Psoas muscle (tissue), 7 donors: ENCODE measurements at regions not wholly inside any gene's neighbourhood (a gene's known extent, or its start where the extent isn't known, plus 50 kb on each side); places are given as distances from the start of the nearest gene placed in this dataset.

Source experiments
- ATAC-seq, 4 donors: fragments of 200-7000 bp; cut with Tn5 transposase; one replicate each; pipeline ENCODE4 v1.9.1; 2020; ENCODE audit warnings: moderate library complexity in 3 of 4, mild to moderate bottlenecking in 2 of 4
- DNase-seq, 2 donors: peaks; one replicate each; pipeline ENCODE4 v3.0.0-alpha.2; 2020
- H3K27ac ChIP-seq: fragments of 200-600 bp; one replicate; pipeline ENCODE4 v1.8.0; 2022
- H3K27me3 ChIP-seq, 3 donors: fragments of 200-600 bp in 1 of 3; one replicate each; pipeline versions ENCODE4 v1.6.1 to v1.8.0; 2013 to 2022; ENCODE audit warnings: low read length in 2 of 3, mild to moderate bottlenecking in 2 of 3, moderate library complexity in 1 of 3; ENCODE audit not compliant: insufficient read depth in 3 of 3
- H3K36me3 ChIP-seq, 2 donors: fragments of 200-600 bp in 1 of 2; one replicate each; pipeline versions ENCODE4 v1.6.1 to v1.8.0; 2013 to 2022; ENCODE audit warnings: low read depth in 1 of 2, mild to moderate bottlenecking in 1 of 2, moderate library complexity in 1 of 2; ENCODE audit not compliant: insufficient read depth in 1 of 2
- H3K4me1 ChIP-seq: fragments of 200-600 bp; one replicate; pipeline ENCODE4 v1.8.0; 2022
- H3K4me3 ChIP-seq: fragments of 200-600 bp; one replicate; pipeline ENCODE4 v1.8.0; 2022; ENCODE audit warnings: mild to moderate bottlenecking
- H3K9me3 ChIP-seq: fragments of 200-600 bp; one replicate; pipeline ENCODE4 v1.8.0; 2022
- WGBS, 3 donors: extraction: QIAGEN DNeasy Blood & Tissue Kit; methylation state at CpG; one replicate each; pipeline versions ENCODE4 v1.1.6 to v1.1.7; 2013; 5-methylcytosine and 5-hydroxymethylcytosine counted together
- intact Hi-C, 2 donors: fragments of 100-400 bp; cut with DNase I; formaldehyde crosslinking; loops; one replicate each; pipeline versions ENCODE4 v1.11.0 to v1.14.2; 2022
- TF ChIP-seq, protein P1 (sequence below): fragments of 200-600 bp; IDR thresholded peaks from one replicate; pipeline ENCODE4 v1.8.0; 2022; ENCODE audit warnings: antibody characterized with exemption
- donor health status: healthy with polysubstance abuse.
- donor health status: DM: no; HTN: no; CAD: no; lungs with moderate emphysema.
- donor health status: Bipolar disorder and iron deficiency.
- donor health status: healthy.
- donor health status: DM: yes; HTN: yes; CAD: no.
- donor health status: DM: no; HTN: no; CAD: no.
- donor health status: DM: yes; HTN: yes; CAD: no.

DNA sequence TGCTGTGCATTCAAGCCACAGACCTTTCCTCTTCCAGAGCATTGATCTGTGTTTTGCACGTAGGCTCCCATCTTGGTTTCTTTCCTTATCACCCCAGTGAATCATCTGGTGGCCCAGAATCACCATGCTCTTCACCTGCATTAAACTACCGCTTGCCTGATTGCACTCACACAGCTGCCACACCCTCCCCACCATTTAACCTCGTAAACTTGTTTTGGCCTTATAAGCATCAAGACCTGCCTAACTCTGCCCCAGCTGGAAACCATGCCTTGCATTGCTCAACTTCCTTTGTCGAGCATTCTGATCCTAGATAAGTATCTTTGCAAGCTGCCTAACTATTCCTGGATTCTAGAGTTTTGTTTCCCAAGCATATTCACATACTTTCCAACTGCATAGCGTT, 369.6 kb upstream of the SEMA6A start:
- intact Hi-C loops: loop anchor here in 1 of 2 donors (10.0 kb wide), 1 partner anchor 809 kb away; no protein-coding TSS in a partner anchor
- H3K4me3 ChIP-seq: no peak overlapping the region
- peaks cover 0 to 2% (median 0%) of the 10 kb centered on the region in 3 donors for H3K27me3 ChIP-seq
- WGBS, 3 donors: 70 to 76% (median 74%) methylated on average over 5 of the region's 5 CpGs
- TF ChIP-seq, protein P1, sequence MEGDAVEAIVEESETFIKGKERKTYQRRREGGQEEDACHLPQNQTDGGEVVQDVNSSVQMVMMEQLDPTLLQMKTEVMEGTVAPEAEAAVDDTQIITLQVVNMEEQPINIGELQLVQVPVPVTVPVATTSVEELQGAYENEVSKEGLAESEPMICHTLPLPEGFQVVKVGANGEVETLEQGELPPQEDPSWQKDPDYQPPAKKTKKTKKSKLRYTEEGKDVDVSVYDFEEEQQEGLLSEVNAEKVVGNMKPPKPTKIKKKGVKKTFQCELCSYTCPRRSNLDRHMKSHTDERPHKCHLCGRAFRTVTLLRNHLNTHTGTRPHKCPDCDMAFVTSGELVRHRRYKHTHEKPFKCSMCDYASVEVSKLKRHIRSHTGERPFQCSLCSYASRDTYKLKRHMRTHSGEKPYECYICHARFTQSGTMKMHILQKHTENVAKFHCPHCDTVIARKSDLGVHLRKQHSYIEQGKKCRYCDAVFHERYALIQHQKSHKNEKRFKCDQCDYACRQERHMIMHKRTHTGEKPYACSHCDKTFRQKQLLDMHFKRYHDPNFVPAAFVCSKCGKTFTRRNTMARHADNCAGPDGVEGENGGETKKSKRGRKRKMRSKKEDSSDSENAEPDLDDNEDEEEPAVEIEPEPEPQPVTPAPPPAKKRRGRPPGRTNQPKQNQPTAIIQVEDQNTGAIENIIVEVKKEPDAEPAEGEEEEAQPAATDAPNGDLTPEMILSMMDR: no peak
- no peak overlapping the region for H3K27ac ChIP-seq
- DNase-seq (no peak), ATAC-seq (no peak)
- H3K4me1 ChIP-seq: no peaks in the 10 kb centered on the region
- no peaks in the 10 kb centered on the region for H3K9me3 ChIP-seq
- no peaks in the 10 kb centered on the region for H3K36me3 ChIP-seq

DNA sequence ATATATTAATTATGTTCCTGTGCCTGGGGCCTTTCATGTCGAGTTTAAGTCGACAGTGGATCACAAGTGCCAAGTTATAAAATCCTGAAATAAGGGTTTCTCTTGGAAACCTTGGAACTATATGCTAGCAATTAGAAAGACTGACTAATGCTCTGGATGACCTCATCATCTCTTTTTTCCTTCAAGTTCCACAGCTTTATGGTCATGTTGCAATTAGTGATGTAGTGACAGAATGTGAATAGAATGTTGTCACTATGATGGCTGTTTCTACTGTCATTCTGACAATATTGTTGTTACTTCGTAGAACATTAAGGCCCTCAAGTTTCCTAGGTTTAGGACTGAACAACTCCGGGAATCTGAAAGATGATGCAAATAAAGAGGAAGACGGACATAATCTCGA, 368.0 kb upstream of the SEMA6A start:
- H3K4me3 ChIP-seq: no peak overlapping the region
- H3K36me3 ChIP-seq: no peaks in the 10 kb centered on the region
- no peaks in the 10 kb centered on the region for H3K4me1 ChIP-seq
- TF ChIP-seq, protein P1: no peak
- 51 to 63% (median 58%) methylated on average over 6 of the region's 6 CpGs for WGBS, 3 donors
- ATAC-seq (no peak), DNase-seq (no peak)
- peaks cover 0 to 2% (median 0%) of the 10 kb centered on the region in 3 donors for H3K27me3 ChIP-seq
- no peak overlapping the region for H3K27ac ChIP-seq
- intact Hi-C loops: loop anchor here in 1 of 2 donors (10.0 kb wide), 1 partner anchor 808 kb away; no protein-coding TSS in a partner anchor
- no peaks in the 10 kb centered on the region for H3K9me3 ChIP-seq

DNA sequence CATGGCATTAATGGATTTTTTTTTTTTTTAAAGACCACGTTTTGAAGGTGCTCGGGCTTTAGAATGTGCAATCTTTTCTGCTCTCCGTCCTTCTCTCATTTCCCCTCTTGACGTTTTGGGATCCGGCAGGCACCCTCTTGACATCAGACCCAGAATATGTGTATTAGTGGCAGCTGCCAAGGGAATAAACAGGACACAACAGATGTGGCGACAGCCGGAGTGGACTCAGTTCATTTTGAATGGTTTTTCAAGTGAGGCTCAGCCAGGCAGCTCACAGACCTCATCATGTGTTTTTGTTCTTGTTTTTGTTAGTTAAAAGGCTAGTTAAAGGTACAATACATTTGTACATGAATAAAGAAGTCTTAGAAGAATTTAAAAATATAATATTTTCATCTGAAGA, 365.0 kb upstream of the SEMA6A start:
- Histone ChIP-seq H3K27me3 (peaks cover 0 to 2% (median 0%) of the 10 kb centered on the region in 3 donors), H3K4me3 (no peak overlapping the region), H3K36me3 (no peaks in the 10 kb centered on the region), H3K27ac (no peak overlapping the region), H3K4me1 (no peaks in the 10 kb centered on the region), H3K9me3 (no peaks in the 10 kb centered on the region)
- TF ChIP-seq, protein P1: no peak
- DNase-seq (no peak), ATAC-seq (no peak)
- intact Hi-C loops: loop anchor here in 1 of 2 donors (10.0 kb wide), 1 partner anchor 805 kb away; no protein-coding TSS in a partner anchor
- WGBS, 3 donors: 21 to 29% (median 24%) methylated on average over 7 of the region's 7 CpGs

DNA sequence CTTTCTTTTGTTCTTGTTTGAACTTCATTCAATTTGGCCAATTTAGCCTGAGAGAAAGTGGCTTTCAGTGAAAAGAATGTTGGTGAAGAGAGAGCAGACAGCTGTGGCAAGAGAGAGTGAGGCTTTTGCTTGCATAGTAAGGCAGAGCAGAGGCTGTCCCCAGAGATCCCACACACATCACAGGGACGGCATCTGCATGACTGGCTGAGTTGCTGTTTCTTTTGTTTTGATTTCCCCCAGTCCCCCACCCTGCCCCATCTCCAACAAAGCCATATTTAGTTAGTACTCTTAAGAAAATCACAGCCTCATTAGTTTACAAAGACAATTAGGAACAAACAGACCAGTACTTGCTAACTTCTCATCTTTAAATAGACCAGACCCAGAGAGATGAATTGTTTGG, 363.9 kb upstream of the SEMA6A start:
- no peaks in the 10 kb centered on the region for H3K4me1 ChIP-seq
- no peaks in the 10 kb centered on the region for H3K36me3 ChIP-seq
- TF ChIP-seq, protein P1: no peak
- WGBS, 3 donors: 27 to 36% (median 27%) methylated on average over 1 of the region's 1 CpG
- H3K9me3 ChIP-seq: no peaks in the 10 kb centered on the region
- DNase-seq (no peak), ATAC-seq (no peak)
- intact Hi-C loops: no loop called here
- H3K4me3 ChIP-seq: no peak overlapping the region
- H3K27ac ChIP-seq: no peak overlapping the region
- H3K27me3 ChIP-seq: no peaks in the 10 kb centered on the region

DNA sequence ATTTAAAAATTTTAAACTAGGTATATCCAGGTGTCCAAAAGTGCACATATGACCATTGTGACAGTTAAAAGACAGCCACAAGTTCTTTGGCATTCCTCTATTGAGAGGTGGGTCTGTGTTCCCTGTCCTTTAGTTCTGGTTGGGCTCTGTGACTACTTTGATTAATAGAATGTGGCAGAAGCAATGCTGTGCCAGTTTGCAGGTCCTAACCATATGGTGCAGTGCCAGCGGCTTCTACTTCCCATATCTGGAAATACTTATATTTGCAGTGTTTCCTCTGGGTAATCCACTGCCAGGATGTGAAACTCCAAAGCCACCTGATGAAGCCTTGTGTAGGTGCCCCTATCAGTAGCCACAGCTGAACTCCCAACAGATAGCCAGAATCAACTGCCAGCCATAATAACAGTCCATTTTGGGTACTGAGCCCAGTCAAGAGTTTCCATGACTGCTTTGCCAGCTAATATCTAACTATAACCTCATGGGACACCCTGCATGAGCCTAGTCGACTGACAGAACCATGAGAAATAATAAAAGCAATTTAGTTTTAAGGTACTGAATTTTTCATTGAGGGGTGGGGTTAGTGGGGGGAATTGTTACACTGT, 361.0 kb upstream of the SEMA6A start:
- DNase-seq: no peak
- WGBS, 3 donors: 42 to 59% (median 48%) methylated on average over 2 of the region's 2 CpGs
- ATAC-seq: no peak
- no peaks in the 10 kb centered on the region for H3K27me3 ChIP-seq
- TF ChIP-seq, protein P1: no peak
- intact Hi-C loops: no loop called here
- H3K36me3 ChIP-seq: no peaks in the 10 kb centered on the region
- H3K9me3 ChIP-seq: no peaks in the 10 kb centered on the region
- H3K27ac ChIP-seq: no peak overlapping the region
- H3K4me3 ChIP-seq: no peak overlapping the region
- no peaks in the 10 kb centered on the region for H3K4me1 ChIP-seq
